ENCODE measurements at regions not wholly inside any gene's neighbourhood (a gene's known extent, or its start where the extent isn't known, plus 50 kb on each side); places are given as distances from the start of the nearest gene placed in this dataset.

DNA sequence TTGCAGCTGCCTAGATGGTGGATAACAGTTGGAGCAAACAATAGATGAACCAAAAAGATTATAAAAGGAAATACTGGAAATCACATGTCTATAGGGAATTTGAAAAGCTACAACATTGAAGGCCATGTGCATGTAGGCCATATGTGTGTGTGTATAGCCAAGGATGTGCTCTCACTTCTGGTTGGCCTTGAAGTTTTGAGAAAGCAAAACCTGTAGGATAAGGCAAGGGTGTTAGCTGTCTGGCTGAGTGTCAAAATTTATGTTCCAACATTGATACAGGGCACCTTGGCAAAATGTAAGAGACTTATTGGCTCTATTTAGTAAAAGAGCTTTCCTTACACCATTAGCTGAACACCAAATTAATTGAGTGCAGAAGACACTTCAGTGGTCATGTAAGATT is 1723.6 kb upstream of the PCDH20 start:
- in situ Hi-C loops (cut with MboI; ENCODE audit: low pct_unique_long_range_greater_than_20kb, low sequenced_read_pairs, unreplicated experiment) = no loop called here
- no peak for DNase-seq (ENCODE audit: low spot score)
- TF ChIP-seq, protein P1, sequence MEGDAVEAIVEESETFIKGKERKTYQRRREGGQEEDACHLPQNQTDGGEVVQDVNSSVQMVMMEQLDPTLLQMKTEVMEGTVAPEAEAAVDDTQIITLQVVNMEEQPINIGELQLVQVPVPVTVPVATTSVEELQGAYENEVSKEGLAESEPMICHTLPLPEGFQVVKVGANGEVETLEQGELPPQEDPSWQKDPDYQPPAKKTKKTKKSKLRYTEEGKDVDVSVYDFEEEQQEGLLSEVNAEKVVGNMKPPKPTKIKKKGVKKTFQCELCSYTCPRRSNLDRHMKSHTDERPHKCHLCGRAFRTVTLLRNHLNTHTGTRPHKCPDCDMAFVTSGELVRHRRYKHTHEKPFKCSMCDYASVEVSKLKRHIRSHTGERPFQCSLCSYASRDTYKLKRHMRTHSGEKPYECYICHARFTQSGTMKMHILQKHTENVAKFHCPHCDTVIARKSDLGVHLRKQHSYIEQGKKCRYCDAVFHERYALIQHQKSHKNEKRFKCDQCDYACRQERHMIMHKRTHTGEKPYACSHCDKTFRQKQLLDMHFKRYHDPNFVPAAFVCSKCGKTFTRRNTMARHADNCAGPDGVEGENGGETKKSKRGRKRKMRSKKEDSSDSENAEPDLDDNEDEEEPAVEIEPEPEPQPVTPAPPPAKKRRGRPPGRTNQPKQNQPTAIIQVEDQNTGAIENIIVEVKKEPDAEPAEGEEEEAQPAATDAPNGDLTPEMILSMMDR (IDR thresholded peaks at IDR 0.05; ENCODE audit: extremely low read depth, insufficient read depth, missing control alignments) = no peak

DNA sequence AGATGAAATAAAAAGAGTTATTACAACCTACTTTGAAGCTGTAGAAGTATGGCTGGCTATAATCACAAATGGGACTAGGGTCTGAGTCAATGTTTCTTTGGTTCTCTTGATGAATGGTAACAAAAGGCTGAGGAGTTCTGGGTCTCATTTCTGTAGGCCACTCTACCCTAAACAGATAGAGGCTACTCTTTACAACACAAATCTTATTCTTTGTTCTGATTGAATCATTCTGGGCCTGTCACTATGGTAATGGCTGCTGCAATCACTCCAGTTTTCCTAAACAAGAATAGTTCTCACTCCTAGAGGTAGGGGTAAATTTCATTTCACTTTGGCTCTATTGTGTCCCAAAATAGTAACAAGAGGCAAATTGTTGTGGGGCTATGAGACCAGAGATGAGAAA is 1714.3 kb upstream of the PCDH20 start:
- in situ Hi-C loops (cut with MboI; ENCODE audit: low pct_unique_long_range_greater_than_20kb, low sequenced_read_pairs, unreplicated experiment) = no loop called here
- DNase-seq (ENCODE audit: low spot score) = no peak
- TF ChIP-seq, protein P1 (IDR thresholded peaks at IDR 0.05; ENCODE audit: extremely low read depth, insufficient read depth, missing control alignments) = no peak

DNA sequence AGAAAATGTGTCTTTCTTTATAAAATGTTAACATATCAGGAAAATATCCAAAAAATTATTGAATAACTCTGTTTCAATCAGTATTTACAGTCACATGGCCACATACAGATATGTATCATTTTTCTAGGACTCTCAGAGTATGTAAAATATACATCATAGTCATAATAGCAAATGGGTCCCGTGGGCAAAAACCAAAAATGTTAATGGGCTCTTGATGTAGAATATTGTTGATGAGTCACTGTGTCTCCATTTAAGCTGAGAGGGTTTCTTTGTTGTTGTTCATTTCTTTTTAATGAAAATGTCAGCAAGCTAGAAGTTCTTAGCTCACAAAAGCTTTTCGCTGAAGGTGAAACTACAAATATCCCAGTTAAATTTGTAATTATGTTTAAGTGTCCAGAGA is 1713.1 kb upstream of the PCDH20 start:
- TF ChIP-seq, protein P1 (IDR thresholded peaks at IDR 0.05; ENCODE audit: extremely low read depth, insufficient read depth, missing control alignments) = no peak
- in situ Hi-C loops (cut with MboI; ENCODE audit: low pct_unique_long_range_greater_than_20kb, low sequenced_read_pairs, unreplicated experiment) = no loop called here
- DNase-seq (ENCODE audit: low spot score) = no peak

DNA sequence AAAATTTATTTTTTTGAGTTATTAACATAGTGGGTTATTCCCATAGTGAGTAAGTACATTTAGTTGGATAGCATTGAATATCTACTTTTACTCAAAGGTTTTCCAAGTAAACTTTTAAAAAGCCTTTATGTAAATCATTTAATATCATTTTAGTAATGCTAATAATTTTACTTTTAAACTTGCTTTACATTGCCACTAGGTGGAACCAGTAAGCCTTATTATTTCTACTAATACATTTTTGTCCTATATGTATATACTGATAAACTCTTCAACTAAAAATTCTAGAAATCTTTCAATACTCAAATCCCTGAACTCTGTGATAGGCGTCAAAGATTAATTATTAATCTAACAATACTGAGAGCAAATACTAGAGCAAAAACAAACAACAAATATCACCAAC is 1709.2 kb upstream of the PCDH20 start:
- DNase-seq (ENCODE audit: low spot score) = no peak
- in situ Hi-C loops (cut with MboI; ENCODE audit: low pct_unique_long_range_greater_than_20kb, low sequenced_read_pairs, unreplicated experiment) = no loop called here
- TF ChIP-seq, protein P1 (IDR thresholded peaks at IDR 0.05; ENCODE audit: extremely low read depth, insufficient read depth, missing control alignments) = peak; percentile 32

DNA sequence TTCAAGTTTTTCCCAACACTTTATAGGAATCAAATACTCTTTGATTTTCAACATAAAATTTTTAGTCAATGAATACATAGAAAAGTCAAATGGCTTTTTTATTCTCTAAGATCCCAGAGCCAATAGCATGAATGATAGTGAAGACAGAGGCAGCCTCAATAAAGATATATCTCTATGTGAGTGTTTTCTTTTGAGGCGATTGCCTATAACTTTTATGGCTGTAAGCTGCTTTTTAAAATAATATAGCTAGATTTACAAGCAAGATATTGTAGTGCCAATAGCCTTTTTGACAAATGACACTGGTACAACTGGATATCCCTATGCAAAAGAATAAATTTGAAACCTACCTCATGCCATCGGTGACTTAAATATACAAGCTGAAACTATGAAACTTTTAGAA is 1705.2 kb upstream of the PCDH20 start:
- in situ Hi-C loops (cut with MboI; ENCODE audit: low pct_unique_long_range_greater_than_20kb, low sequenced_read_pairs, unreplicated experiment) = no loop called here
- no peak for DNase-seq (ENCODE audit: low spot score)
- TF ChIP-seq, protein P1 (IDR thresholded peaks at IDR 0.05; ENCODE audit: extremely low read depth, insufficient read depth, missing control alignments) = no peak

DNA sequence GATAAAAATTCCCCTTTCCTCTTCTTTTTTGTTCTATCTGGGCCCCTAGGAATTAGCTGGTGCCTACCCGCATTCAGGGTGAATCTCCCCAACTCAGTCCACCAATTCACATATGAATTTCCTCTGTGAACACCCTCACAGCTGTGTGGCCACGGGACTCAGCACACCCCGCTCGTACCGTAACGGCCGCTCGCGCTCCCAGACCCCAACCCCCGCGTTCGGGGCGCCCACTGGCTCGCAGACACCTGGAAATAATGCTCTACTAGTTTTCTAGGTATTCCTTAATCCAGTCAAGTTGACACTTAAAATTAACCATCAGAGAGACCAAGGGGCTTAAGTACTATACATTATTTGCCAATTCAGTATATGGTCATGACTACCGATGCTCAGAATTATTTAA is 1702.1 kb upstream of the PCDH20 start:
- in situ Hi-C loops (cut with MboI; ENCODE audit: low pct_unique_long_range_greater_than_20kb, low sequenced_read_pairs, unreplicated experiment) = no loop called here
- DNase-seq (ENCODE audit: low spot score) = no peak
- TF ChIP-seq, protein P1 (IDR thresholded peaks at IDR 0.05; ENCODE audit: extremely low read depth, insufficient read depth, missing control alignments) = no peak

DNA sequence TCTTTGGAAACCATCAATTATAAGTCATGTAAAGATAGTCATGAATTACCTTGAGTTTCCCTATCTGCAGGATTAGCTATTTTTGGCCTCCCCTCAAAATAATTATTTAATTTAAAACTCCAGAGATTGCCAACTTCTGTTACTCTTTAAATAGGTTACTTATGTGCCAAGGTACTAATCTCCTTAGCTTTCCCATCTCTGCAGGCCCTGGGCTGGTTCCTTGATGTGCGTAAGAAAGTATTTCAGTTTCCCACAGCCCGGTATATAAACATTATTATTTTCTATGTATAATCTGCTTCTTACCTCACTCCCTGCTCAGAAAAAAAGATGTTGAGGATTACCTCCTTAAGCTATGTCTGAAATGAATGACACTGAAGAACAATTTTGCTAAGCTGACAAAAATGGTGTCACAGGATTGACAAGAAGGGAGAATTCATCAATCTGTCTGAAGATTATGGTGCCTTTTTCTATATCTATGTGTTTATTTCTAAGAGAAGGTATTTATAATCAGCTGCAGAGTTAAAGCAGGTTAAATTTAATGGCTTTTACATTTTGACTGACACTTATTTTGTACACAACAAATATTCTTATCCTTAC is 1697.2 kb upstream of the PCDH20 start:
- TF ChIP-seq, protein P1 (IDR thresholded peaks at IDR 0.05; ENCODE audit: extremely low read depth, insufficient read depth, missing control alignments) = no peak
- no peak for DNase-seq (ENCODE audit: low spot score)
- in situ Hi-C loops (cut with MboI; ENCODE audit: low pct_unique_long_range_greater_than_20kb, low sequenced_read_pairs, unreplicated experiment) = no loop called here

Data from GM13977 (cell line).